ENCODE measurements at regions not wholly inside any gene's neighbourhood (a gene's known extent, or its start where the extent isn't known, plus 50 kb on each side); places are given as distances from the start of the nearest gene placed in this dataset.

GRCh38 chr2:120546048-120546864, 189.4 kb upstream of the GLI2 start:
- H3K27ac ChIP-seq (ENCODE audit: low read depth, low read length), result peak overlapping the region; percentile 77
- no peak for TF ChIP-seq CTCF (IDR thresholded peaks at IDR 0.05; ENCODE audit: low read depth, low read length)
- H3K27me3 ChIP-seq (ENCODE audit: control insufficient read depth, insufficient read depth, low read length), result peaks cover 7% of the 10 kb centered on the region
- ChIA-PET POLR2A (interaction anchor here (3.0 kb wide), 1 partner anchor 13 kb away, joined by 23 read pairs; no protein-coding TSS in a partner anchor), CTCF (interaction anchor here (0.5 to 1.3 kb wide), 2 partner anchors 24 to 76 kb away, joined by 3 to 4 read pairs; no protein-coding TSS in a partner anchor)
- no peaks in the 10 kb centered on the region for H3K9me3 ChIP-seq (ENCODE audit: control insufficient read depth, insufficient read depth, low read length)
- no peak overlapping the region for H3K4me3 ChIP-seq (ENCODE audit: low read depth, low read length)
- peak; percentile 86 for DNase-seq (ENCODE audit: low read depth, low spot score)

- CTCF ChIA-PET, result interaction anchor here (1.3 kb wide), 1 partner anchor 25 kb away, joined by 4 read pairs; no protein-coding TSS in a partner anchor
- no peak for DNase-seq (ENCODE audit: low read depth, low spot score)
- Histone ChIP-seq H3K27ac (ENCODE audit: low read depth, low read length) (peak overlapping the region; percentile 77), H3K27me3 (ENCODE audit: control insufficient read depth, insufficient read depth, low read length) (peaks cover 9% of the 10 kb centered on the region), H3K4me3 (ENCODE audit: low read depth, low read length) (no peak overlapping the region), H3K9me3 (ENCODE audit: control insufficient read depth, insufficient read depth, low read length) (no peaks in the 10 kb centered on the region)
- POLR2A ChIA-PET, result interaction anchor here (3.0 kb wide), 1 partner anchor 13 kb away, joined by 23 read pairs; no protein-coding TSS in a partner anchor
- TF ChIP-seq CTCF (IDR thresholded peaks at IDR 0.05; ENCODE audit: low read depth, low read length), result no peak
Measured at GRCh38 chr2:120546865-120547390, 188.7 kb upstream of the GLI2 start.

- POLR2A ChIA-PET, result interaction anchor here (0.6 kb wide), 1 partner anchor 166 kb away, joined by 3 read pairs; no protein-coding TSS in a partner anchor
- DNase-seq (ENCODE audit: low read depth, low spot score), result no peak
- TF ChIP-seq CTCF (IDR thresholded peaks at IDR 0.05; ENCODE audit: low read depth, low read length), result no peak
- H3K4me3 ChIP-seq (ENCODE audit: low read depth, low read length), result no peak overlapping the region
- no peak overlapping the region for H3K27ac ChIP-seq (ENCODE audit: low read depth, low read length)
- H3K9me3 ChIP-seq (ENCODE audit: control insufficient read depth, insufficient read depth, low read length), result no peaks in the 10 kb centered on the region
- CTCF ChIA-PET, result interaction anchor here (0.5 kb wide), 1 partner anchor 204 kb away, joined by 3 read pairs; no protein-coding TSS in a partner anchor
- H3K27me3 ChIP-seq (ENCODE audit: control insufficient read depth, insufficient read depth, low read length), result peaks cover 15% of the 10 kb centered on the region
Measured at GRCh38 chr2:120547662-120548061, 188.0 kb upstream of the GLI2 start.

GRCh38 chr2:120548627-120549608, 186.8 kb upstream of the GLI2 start:
- CTCF ChIA-PET, result no interaction called here
- no peaks in the 10 kb centered on the region; the same call in 1 of the 2 replicates for H3K9me3 ChIP-seq (ENCODE audit: control insufficient read depth, insufficient read depth, low read length)

More at GRCh38 chr2:120548627-120549608, 186.8 kb upstream of the GLI2 start:
- no peak for TF ChIP-seq CTCF (IDR thresholded peaks at IDR 0.05; ENCODE audit: low read depth, low read length)
- Histone ChIP-seq H3K27me3 (ENCODE audit: control insufficient read depth, insufficient read depth, low read length) (peaks cover 17% of the 10 kb centered on the region), H3K4me3 (ENCODE audit: low read depth, low read length) (no peak overlapping the region), H3K27ac (ENCODE audit: low read depth, low read length) (no peak overlapping the region)
- POLR2A ChIA-PET, result no interaction called here
- no peak for DNase-seq (ENCODE audit: low read depth, low spot score)

Measured in AG04450 (cell line).